AG20443 (cell line): ENCODE measurements at regions not wholly inside any gene's neighbourhood (a gene's known extent, or its start where the extent isn't known, plus 50 kb on each side); places are given as distances from the start of the nearest gene placed in this dataset.
"Not testable (repeated sequence)": the region's sequence is repeated elsewhere in the genome, so short reads cannot be mapped to it uniquely, and the experiment has no call there.

ENCODE experiments used
- DNase-seq: peaks from one replicate; pipeline ENCODE4 v3.0.0; 2012; ENCODE audit warnings: low spot score, mixed read lengths

DNA sequence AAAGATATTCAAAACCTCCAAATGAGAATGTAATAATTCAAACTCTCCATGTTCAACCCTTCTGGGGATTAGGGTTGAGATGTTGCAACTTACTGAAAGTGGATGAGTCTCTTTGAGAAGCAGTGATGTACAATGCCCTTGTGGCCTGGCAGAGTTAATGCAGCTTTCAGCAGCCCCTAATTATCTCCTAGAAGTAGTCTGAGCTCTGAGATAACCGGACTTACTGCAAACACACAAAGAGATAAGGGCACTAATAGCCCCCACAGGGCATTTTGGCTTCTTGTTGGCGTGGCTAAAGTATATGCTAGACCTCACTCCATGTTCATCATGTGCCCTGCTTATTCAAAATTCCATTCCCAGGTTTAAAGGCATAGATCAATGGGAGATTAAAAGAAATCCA lies 404.7 kb downstream of the NEBL start:
- no peak for DNase-seq

GRCh38 chr10:20489961-20490360 lies 407.1 kb downstream of the NEBL start:
- DNase-seq, result no peak

GRCh38 chr10:20486791-20487190 lies 410.3 kb downstream of the NEBL start:
- DNase-seq, result no peak

DNA sequence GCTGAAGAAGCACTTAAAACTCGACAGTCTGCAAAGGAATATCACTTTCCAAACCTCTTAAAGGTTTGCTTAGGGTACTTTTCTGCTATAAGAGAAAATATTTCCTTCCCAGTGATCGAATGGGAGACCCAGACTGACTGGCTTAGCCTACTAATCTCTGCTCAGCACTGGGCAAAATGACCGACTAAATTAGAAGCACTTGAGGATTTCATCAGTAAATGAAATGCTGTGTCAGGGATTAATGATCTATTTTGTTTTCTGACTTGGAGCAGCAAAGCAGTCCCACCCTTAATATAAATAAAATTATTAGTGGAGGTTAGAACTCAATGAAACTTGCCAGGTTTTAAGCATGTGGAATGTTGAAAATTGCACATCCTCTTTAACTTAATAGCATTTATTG lies 411.6 kb downstream of the NEBL start:
- DNase-seq, result no peak

DNA sequence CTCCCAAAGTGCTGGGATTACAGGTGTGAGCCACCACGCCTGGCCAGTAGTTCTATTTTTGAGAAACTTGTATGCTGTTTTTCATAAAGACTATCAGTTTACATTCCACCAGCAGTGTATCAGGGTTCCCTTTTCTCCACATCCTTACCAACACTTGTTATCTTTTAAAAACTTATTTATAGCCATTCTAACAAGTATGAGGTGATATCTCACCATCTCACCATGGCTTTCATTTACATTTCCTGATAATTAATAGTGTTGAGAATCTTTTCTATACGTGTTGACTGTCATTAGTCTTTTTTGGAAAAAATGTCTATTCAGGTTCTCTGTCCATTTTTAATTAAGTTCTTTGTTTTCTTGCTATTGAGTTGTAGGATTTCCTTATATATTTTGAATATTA lies 416.1 kb downstream of the NEBL start:
- DNase-seq, result no peak

GRCh38 chr10:20480575-20480974 lies 416.5 kb downstream of the NEBL start:
- DNase-seq, result not testable (repeated sequence)

- DNase-seq, result no peak
These were observed 423.0 kb downstream of the NEBL start for GRCh38 chr10:20474064-20474463.

DNA sequence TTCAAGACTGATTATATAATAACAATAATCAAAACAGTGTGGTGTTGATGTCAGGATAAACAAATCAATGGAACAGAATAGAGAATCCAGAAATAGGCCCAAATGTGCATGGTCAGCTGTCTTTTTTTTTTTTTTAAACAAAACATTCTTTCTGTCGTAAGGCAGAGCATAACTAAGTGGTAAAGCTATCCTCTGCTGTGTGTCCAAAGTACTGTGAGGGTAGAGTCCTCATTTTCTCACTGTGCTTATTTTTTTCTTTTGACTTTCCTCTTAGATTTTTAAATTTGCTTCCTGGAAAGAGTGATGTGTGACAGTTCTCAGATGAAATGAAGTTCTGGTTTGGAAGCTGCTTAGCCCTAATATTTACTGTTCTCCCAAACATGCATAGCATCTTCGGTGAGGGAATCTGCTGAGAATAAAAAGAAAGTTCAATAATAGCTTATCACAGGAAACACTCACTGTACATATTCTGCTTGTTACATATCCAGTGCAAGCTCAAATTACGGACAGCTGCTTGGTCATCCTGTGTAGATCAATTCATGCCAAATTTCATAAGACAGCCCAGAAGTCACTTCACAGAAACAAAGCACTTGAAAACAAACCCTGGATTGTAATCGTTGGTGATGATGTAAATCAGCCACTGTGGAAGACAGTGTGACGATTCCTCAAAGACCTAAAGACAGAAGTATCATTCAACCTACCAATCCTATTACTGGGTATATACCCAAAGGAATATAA lies 423.9 kb downstream of the NEBL start:
- DNase-seq, result no peak

DNA sequence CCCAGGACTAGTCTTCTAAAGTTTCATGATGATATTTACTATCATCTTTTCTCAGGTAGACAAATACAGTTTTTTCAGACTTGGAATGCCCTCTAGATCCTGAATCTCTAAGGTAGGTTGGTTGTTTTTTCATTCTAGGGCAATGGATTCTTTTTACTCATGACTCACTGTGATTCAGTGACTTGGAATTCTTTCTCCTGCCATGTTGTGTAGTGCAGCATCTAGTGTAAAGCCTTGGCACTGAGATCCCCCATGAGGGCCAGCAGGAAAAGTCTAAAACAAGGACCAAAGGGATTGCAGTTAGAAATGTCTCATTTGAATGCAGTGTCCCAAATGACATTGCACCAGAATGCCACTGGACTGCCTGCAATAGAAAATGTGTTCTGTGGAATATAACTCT lies 430.4 kb downstream of the NEBL start:
- no peak for DNase-seq

DNA sequence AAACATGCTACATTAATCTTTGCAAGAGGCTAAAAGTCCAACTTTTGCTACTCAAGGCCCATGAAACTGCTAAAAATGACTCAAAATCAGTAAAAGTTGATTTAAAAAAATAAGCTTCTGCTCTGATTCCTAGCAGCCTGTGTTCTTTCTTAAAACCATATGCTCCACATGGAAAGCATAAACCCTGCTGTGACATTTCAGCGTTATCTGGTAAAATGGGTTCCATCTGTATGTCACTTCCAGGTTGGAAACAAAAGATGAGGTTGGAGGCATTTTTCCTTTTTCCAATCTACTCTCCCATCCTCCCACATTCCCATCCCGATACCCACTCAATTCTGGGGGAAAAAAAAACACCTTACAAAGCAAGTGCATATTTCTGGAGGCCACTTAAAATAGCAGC lies 439.5 kb downstream of the NEBL start:
- no peak for DNase-seq

DNA sequence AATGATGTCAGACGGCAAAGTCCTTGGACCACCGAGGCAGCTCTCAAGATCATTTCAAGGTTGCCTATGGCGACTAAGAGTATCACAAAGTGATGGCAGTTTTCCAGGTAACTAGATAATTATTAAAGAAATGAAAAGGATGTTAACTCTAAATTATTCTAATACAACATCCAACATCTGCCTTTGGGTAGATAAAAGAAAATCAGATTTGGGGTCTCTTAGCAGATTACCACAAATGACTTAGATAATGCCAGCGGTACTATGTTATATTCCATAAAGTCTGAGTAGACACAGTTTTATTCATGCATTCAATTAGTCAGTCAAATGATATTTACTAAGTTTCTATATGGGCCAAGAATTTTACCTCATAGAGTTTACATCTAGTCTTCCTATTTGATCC lies 441.3 kb downstream of the NEBL start:
- DNase-seq, result no peak

- no peak for DNase-seq
These were observed 442.8 kb downstream of the NEBL start for GRCh38 chr10:20454331-20454730.

DNA sequence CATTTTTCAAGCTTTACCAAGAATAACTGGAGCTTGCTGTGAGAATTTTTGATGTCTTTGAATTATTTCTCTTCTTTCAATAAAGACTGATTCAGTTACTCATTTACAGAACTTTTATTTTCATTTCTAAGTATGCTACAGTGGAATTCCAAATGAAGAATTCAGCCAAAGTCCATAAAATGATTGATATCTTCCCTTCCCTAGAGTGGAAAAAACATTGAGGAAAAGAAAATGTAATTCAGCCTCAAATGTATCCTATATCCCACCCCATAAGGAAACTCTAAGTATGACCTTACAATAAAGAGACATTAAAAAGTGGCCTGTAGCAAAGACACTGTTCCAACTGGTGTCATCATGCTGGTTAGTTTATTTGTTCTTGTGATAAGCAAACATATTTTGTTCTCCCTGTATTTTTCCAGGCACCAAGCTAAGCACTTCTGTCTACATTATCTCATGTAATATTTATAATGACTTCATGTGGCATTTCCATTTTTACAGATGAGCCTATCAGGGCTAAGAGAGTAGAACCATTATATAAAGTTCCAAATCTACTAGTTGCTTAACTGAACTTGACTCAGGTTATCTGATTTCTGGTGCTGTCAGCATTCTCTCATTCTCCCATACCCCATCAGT lies 450.4 kb downstream of the NEBL start:
- no peak for DNase-seq

DNA sequence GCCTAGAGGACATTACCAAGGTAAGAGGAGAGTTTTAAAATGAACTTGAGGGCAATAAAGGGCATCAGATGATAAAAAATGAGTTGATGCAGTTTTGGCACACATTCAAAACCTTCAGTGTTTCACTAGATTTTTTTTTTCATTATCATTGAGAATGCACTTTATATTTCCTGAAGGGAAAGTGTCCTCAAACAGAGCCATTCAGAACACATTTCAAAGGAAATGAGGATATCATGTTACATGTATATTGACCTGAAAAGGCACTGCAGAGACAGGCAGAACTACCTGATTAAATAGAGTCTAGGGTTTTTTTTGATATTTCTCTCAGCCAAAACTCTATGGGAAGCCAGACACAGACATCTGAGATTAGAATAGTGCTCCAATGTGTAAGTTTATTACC lies 454.0 kb downstream of the NEBL start:
- no peak for DNase-seq

DNA sequence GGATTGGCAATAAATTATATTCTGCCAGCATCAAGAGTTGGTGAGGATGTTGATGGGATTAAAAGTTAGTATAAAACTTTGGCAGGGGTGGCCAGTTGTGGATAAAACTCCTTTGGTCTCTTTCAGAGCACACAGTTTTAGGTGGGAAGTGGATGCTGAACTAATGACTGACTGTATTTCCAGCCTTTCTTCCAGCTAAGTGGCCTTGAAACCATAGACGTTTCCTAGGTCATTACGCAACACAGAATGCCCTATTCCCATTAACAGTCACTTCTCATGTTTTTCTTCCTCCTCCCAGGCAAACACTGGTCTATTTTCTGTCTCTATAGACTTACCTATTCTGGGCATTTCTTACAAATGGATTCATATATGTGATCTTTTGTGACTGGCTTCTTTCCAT lies 467.4 kb downstream of the NEBL start:
- DNase-seq, result no peak

GRCh38 chr10:20427821-20428220 lies 469.3 kb downstream of the NEBL start:
- no peak for DNase-seq

- no peak for DNase-seq
These were observed 478.8 kb downstream of the NEBL start for GRCh38 chr10:20418286-20418685.

DNA sequence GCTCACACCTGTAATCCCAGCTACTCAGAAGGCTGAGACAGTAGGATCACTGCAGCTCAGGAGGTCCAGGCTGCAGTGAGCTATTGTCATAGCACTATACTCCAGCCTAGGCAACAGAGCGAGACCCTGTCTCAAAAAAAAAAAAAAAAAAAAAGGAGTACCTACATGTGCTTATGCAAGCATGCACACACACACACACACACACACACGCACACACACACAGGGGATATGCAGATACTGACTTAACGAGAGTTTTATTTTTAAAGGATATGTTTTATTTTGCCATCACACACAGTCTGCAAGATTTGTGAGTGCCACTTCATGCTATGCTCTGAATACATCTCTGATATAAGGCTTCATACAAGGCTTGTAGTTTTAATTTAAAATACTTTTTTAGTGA lies 479.3 kb downstream of the NEBL start:
- no peak for DNase-seq

GRCh38 chr10:20415684-20416083 lies 481.4 kb downstream of the NEBL start:
- DNase-seq, result no peak

- no peak for DNase-seq
These were observed 489.8 kb downstream of the NEBL start for GRCh38 chr10:20407357-20407756.

- no peak for DNase-seq
These were observed 490.6 kb downstream of the NEBL start for GRCh38 chr10:20406281-20407104.

DNA sequence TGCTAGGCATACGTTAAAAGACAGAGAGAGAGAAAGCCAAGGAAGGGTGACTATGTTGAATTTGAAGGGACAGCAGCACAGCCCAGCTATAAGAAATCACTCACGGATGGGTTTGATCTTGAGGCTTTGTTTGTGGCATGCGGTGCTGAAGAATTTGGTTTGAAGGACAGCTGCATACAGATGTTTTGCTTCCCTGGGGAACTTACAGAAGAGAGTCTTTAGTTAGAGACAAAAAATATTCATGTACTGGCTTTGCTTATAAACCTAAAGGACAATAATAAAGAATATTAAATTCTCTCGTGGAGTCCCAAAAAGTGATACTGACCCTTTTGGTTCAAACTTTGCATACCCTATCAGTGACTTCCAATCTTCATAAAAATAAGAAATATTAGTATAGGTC lies 491.4 kb downstream of the NEBL start:
- no peak for DNase-seq

DNA sequence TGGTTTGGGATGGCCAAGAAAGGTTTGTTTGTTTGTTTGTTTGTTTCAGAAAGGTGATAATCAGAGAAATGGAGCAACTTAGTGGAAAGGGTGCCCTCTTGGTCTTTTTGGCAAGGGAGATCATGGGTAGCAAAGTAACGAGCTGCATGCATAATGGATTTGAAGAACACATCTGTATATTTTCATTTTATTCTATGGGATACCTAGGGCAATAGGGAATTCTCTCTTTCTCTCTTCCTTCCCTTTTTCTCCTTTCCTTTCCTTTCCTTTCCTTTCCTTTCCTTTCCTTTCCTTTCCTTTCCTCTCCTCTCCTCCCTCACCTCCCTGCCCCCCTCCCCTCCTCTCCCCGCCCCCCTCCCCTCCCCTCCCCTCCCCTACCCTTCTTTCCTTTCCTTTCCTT lies 492.1 kb downstream of the NEBL start:
- no peak for DNase-seq
